ENCODE measurements at regions not wholly inside any gene's neighbourhood (a gene's known extent, or its start where the extent isn't known, plus 50 kb on each side); places are given as distances from the start of the nearest gene placed in this dataset.

DNA sequence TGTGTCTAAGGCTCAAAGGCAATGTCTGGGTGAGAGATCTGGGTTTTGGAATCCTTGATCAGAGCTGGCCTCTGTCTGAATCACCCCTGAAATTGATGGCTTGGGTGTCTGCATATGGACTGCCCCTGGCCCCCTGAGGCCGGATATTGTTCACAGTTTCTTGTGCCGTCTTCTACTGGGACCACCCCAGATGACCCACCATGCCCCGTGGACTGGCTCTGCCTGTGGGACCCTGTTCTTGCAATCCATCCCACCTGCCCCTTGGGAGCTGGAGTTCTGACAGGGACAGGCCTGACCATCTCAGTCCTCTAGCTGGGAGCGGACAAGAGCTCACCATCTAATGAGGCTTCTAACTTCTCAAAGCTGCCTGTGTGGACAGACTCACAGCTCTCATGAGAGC lies 119.9 kb downstream of the FAM43A start:
- DNase-seq = no peak

DNA sequence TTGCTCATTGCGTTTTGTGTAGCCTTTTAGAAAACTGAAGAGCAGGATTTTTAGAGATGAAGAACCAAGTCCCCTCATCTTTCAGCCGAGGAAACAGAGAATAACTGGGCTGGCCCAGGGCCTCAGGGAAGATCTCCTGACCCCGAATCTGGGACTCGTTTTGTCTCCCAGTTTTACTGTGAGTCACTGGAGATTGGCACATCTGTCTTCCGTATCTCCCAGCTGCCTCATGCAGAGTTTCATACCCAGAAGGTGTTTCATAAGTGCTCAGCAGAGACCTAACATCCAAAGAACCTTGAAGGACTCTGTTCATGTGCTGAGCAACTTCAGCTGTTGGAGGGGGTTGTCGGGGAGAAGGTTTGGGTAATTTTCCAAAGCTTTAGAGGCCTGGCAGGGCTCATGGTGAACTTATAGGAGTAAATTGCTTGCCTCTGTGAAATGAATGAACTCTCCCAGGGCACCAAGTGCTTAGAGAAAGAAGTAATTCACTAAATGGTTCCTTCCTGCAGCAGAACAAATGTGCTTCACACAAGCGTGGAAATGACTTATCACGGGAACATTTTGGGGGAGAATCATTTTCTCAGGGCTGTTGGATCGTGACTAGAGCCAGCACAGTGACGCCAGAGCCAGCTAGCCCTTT lies 121.4 kb downstream of the FAM43A start:
- DNase-seq = no peak

DNA sequence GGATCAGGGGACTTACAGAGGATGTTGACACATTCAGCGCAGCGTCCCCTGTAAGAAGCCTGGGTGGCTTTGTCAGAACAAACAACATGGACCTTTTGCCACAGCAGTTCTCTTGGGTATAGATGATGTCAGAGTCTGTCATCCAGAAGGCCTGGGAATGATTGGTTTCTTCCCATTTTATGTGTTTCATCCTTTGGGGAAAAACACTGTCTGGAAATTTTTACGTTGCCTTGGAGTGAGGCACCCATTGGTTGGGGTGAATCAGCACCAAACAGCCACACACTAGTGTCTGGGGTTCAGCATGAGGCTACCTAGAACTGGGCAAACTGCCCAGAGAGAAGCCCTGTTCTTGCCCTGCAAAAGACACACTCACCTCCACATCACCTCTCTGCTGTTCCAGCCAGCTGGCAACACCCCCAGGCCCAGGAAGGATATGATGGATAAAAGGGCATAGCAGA lies 123.0 kb downstream of the FAM43A start:
- no peak for DNase-seq

DNA sequence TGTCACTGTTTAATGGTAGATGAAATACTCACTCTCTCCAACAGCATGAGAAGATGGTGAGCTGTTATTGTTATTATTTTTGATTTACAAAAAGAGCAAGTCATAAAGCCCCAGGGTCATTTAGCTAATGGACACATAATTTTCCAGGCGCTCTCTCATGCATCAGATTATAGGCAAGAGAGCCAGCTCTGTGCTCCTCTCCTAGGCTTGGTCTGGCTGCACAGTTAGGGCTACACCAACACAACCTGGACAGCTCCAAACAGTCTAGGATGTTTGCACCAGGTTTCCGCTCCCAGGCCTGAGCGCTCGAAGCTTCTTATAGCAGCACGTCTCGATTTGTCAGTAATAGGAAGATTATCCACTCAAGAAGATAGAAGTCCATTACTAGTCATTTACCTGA lies 123.7 kb downstream of the FAM43A start:
- DNase-seq = no peak

DNA sequence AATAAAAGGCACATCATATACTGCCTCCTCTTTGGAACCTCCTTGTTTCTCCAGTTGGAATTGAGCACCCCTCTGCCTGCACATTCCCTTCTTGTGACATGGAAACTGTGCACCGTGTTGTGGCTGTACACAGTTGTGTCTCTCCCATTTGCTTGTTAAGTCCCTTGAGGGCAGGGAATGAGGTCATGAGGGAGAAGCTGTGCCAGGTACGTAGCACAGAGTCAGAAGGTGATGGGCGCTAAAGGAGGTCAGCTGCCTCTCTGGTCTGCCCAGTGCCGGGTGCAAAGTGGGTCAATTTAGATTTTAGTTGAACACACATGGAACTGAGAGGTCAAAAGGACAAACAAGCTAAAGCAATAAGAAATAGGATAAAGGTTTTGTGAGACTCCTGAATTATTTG lies 124.4 kb downstream of the FAM43A start:
- no peak for DNase-seq

DNA sequence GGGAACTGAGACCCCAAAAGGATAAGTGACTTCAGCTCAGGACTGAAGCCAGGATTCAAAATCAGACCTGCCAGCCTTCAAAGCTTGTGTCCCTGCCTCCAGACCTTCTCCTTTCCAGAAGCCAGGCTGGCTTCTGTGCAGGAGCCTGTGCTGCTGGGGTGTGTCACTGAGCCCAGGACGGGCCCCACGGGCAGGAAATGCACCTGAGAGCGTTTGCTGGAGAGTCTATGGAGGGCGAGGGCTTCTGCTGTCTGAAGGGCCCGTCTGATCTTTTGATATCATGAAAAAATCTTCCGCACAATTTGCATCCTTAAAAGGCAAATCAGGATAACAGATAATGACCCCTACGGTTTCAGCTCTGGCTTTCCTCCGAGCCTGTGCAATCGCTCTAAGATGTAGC lies 125.4 kb downstream of the FAM43A start:
- DNase-seq = no peak

DNA sequence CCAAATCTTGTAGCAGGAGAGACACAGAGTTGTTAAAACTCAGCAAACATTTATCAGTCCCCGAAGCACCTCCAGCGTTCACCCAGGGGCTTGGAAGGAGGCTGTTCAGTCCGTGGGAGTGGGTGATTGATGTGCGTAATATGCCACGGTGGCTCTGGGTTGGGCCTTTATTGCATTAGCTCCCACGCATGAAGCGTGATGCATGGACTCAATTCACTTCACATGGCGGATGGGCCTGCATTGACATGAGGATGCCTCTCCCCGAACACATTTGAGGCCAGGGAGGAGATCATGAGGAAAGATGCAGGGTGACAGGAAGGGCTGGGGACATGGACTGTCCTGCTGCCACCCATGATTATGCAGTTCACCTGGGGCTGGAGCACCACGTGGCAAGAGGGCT lies 126.5 kb downstream of the FAM43A start:
- no peak for DNase-seq

DNA sequence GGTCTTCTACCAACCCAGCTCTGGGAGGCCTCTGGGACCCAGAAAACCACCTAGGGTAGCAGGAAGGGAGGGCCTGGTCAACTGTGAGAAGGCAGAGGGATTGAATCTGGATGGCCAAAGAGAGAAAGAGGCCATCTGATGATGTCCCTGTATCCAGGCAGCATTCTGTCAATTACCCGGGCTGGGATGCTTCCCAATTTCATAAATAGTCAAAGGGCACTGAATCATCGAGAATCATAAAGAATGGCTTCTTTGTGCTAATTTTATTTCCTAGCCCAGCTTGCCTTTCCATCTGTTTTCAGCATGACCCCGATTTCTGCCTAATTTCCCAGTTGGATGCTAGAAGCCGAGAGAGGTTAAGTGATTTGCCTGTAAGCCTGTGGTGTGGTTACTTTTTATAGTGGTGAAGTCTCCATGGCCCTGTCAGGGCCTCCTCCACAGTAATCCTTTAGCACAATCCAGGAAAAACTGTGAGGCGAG lies 129.2 kb downstream of the FAM43A start:
- peak; percentile 38 for DNase-seq

DNA sequence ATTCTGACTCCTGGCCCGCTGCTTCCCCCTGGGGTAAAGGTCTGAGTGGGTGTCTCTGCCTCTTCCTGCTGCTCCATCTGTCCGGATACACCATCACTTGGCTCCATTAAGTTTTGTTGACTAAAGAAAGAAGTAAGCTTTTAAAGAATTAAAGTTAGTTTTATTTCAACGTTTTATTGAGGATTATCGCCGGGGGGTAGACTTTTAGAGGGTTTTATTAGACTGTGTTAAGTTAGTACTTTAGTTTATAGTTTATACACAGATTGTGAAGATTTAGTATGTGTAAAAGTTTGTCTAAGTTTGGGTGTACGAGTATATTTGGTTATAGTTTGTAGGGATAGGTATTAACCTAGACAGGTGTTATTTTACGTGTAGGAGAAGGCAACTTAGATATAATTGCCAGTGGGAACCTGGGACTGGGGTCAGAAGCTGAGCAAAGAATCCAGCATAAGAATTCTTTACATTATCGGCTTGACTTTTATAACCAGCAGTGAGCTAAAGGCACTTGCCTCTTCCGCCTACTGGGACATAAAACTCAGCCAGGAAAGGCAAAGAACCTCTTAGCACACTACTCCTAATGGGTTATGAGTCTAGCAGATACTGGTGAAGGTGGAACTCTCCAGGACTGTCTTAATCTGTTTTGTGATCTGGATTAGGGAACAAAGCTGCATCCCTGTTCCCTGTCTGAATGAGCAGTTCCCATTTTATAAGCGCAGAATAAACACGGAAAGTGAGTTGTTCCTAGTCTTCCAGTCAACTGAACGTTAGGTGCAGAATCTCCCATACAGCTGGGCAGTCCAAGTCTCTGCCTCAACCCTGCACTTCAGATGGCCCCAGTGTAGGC lies 131.3 kb downstream of the FAM43A start:
- no peak for DNase-seq

DNA sequence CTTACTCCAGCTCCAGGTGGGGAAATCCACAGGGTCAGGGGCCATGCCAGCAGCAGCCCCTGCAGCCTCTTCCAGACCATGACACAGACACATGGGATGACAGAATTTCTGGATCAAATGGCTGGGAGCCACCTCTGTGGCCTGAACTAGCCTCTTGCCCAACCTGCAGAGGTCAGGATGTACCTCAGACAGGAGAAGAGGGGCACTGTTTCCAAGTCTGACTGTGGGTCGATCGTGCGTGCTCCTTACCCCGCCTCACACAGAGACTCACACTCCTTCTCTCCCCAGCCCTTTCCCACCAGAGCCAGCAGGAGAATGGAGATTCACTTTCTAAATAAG lies 131.9 kb downstream of the FAM43A start:
- DNase-seq = no peak

DNA sequence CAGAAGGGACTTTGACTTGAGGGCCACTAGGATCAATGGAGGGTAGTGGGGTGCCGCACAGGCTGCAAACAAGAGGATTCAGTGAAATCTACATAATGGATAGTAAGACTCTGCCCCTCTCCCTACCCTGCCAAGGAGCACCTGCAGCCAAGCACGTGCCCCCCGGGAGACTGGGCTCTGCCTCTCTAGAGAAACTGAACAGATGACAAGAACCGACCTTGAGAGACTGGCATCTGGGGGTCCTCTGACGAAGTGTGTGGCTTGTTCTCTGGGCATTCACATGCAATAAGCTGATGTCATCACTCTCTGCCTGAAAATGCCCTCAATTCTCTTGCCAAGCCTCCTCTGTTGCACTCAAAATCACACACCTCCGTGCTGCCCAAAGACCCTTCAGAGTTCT lies 132.3 kb downstream of the FAM43A start:
- DNase-seq = no peak

DNA sequence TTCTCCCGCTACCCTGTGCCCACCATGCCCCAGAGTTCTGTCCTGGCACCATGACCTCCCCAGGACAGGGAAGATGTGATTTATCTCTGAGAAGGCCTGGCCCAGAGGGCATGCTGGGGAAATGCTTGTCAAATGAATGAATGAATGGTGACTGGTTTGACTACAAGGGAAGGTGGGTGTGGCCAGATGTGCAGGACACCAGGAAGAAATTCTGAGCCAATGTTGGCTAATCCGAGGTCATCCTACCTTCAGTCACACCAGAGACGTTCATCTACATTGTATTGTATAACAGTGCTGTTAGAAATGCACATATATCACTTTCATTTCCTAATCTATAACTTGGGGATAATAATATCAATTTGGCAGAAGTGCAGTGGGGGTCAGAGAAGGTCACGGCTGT lies 138.4 kb downstream of the FAM43A start:
- DNase-seq = no peak

DNA sequence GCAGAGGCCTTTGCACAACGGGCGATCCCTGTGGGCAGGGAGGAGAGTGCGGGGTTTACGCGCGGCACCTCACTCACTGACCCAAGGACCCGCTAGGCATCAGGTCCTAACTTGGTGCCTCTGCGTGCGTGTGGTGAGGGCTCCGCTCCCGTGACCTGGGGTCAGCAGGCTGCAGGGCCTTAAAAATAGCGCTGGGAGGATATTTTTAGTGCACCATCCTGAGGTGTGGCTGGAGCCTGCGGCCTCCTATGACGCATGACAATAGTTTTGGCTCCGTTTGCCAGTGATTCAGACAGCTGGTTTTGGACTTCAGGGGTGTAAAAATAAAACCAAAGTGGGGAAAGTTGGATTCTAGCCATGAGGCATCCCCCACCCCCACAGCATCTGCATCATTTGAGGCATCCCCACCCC lies 139.0 kb downstream of the FAM43A start:
- DNase-seq = peak; percentile 35

DNA sequence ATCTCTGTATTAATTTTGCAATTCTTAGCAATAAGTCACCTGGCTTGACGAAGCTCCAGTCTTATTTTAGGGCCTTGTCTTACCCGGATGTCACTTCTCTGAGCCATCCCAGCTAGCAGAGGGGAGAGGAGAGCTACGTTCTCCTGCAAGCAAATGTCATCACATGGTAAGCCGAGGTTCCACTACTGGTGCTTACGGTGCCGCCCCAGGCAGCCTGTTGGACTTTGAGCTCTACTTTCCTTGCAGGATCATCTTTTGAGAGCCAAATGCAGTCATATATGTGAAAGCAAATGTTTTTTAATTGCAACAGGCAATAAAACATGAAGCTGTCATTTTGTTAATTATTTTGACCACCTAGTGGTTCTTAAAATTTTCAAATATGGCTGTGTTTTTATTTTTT lies 140.9 kb downstream of the FAM43A start:
- DNase-seq = no peak

DNA sequence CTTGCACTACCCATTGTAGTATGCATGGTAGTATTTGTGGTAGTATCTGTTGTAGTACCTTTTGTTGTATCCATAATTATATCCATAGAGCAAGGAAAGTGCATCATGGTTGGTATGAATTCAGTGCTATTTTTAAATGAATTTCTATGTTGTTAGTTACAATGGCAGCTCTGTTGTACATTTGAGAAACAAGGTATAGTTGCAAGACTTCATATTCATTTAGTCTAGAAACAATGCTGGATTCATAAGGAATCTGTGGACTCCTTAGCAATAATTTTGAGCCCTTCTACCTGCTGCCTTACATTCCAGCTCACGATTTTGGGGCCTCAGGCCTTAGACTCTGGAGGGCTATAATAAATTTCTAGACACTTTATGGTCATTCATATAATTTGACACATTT lies 141.8 kb downstream of the FAM43A start:
- DNase-seq = no peak

DNA sequence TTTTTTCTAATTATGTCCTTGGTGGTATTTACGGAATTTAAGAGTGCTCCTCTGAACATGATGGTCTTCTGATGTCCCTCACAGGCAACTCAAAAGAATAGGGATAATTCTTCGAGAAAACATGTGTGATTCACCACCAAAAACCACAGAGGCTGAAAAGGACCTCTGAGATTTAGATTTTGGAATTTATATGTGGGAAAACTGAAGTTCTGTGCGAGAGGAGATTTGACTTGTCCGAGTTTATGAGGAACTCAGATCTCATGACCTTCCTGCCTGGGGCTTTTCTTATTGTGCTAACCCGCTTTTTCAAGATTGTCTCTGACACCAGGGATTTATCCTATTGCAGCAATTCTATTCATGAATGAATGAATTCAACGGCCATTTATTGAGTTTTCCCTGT lies 142.4 kb downstream of the FAM43A start:
- no peak for DNase-seq

DNA sequence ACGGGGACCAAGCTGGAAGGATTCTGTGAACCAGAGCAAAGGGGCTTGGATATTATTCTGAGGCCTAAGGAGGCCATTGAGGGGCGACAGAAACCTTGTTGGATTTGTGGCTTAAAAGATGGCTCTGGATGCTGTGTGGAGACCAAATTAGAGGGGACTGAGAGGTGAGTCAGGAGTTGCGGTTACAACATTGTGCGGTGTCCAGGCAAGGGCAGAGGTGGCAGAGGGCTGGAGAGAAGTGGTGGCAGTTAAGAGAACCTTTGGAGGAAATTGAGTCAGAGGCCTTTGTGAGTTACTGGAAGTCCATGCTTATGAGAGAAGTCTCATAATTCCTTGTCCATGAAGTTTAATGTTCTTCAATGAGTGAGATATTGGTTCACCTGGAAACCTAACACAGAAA lies 143.2 kb downstream of the FAM43A start:
- DNase-seq = no peak

DNA sequence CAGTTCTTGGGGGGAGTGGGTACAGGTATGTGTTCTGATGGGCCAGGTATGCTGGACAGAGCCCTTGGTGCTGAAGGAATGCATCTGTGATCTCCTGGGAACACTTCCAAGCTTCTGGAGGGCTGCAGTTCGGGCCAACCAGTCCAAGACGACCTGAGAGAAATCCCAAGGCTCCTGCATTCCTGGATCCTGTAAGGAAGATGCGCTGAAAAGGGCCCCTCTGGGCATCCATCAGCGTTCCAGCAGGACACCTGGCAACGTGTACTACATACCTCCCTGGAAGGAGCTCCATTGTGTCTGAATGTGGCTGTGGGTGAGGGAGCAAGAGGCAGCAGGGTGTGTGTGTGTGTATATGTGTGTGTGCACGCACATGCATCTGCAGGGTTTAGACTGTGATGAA lies 144.7 kb downstream of the FAM43A start:
- DNase-seq = no peak

DNA sequence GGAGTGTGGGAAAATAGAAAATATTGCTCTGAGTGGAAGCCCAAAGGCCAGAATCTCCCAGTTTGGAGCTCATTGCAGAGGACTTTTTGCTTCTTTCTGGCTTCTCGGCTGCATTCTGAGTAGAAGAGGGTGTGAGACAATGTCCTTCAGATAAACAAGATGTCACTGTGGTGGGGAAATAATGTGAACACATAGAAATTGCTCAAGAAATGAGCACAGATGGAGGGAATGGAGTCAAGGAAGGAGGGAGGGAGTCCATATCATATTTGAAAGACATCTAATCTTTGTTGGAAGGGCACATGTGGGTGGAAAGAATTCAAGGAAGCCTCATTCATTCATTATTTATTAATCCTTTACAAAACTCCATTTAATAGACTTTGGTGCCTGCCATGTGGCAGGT lies 145.3 kb downstream of the FAM43A start:
- no peak for DNase-seq

DNA sequence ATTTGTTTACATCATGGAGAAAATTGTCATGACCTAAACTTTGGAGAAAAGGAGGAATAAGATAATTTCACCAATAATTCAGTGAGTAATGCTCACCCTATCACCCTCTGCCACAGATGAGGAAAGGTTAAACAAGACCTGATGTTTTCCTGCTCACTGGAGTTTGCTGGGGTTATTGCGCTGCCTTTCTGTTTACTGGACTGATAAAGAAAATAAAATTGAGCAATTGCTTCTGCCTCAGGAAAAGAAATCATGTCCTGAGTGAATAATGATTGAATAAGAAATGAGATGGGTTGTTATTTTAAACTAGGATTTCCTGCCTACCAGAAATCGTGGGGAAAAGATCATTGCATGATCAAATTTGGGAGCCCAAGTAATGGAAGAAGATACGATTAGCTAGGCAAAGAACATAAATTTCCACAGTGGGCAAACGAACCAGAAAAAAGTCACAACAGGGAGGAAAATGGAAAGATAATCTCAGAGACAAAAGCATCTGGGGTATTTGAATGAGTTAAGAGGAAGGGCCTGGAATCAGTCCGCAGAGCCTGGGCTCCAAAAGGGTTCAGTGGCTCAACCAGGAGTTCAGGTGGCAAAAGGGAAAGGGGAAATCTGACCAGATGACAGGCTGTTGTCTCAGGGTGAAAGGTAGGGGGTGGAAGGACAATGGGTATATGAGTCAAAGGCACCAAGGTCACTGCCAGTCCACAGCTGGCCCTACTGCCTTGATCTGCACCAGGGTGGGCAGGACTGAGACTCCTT lies 146.8 kb downstream of the FAM43A start:
- no peak for DNase-seq

DNA sequence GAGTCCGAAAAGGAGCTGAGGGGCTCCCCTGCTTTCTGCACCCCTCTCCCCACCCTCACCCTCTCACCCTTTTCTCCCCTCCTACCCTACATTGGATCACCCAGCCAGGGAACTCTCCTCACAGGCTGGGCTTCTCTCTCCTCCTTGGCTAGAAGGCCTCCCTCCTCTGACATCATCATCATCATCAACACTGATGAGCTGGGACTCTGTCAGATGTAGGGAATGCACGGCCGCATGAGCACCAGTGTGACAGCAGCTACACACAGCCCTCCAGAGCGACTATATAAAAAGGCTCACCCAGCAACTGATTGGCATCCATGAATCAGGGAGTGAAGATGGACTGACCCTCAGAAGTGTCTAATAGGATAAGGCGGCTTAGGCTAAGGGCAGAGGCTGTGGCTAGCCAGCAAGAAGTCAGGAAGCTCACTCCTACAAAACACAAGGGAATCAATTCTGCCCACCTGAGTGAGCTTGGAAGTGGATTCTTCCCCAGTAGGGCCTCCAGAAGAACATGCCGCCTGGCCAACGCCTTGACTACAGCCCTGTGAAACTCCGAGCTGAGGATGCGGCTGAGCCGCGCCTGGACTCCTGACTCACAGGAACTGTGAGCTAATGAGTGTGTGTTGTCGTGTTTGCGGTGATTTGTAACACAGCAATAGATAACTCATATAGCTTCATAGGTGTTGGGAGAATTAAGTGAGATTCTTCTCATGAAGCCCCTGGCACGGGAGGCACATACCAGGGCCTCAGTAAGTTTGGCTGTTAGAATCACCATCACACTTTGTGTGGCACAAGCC lies 147.6 kb downstream of the FAM43A start:
- DNase-seq = no peak

DNA sequence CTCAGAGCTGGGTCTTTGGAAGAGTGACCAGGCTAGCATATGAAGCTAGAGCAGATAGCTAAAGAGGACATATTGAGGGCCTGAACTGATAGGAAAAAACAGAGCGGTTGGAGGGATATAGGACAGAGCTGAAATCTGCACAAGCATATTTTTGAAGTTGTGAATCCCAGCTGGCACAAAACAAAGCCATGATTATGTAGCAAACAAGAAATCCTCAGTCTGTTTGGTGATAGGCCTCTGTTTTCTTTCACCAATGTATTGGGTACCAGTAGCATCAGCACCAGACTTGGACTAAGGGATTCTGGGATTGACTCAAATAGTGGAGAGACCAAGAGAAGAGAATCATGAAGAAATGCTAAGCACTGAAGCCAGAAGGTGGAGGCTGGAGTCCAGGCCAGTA lies 151.0 kb downstream of the FAM43A start:
- no peak for DNase-seq
